ENCODE measurements at regions not wholly inside any gene's neighbourhood (a gene's known extent, or its start where the extent isn't known, plus 50 kb on each side); places are given as distances from the start of the nearest gene placed in this dataset.

- H3F3A ChIP-seq (ENCODE audit: insufficient read depth), result no peaks in the 10 kb centered on the region
- H4K20me1 ChIP-seq (ENCODE audit: low read depth, low read length), result no peaks in the 10 kb centered on the region
- TF ChIP-seq CTCF (IDR thresholded peaks at IDR 0.05; ENCODE audit: insufficient read depth, low read length, poor library complexity, severe bottlenecking), result no peak
- no peak for TF ChIP-seq EZH2phosphoT487 (conservative IDR thresholded peaks at IDR 0.05; ENCODE audit: low read length)
- no peaks in the 10 kb centered on the region for H3K79me2 ChIP-seq (ENCODE audit: insufficient read depth, low read length)
- H3K4me3 ChIP-seq (ENCODE audit: insufficient read depth, low read length, poor library complexity, severe bottlenecking), result no peak overlapping the region
- H3K27me3 ChIP-seq (ENCODE audit: low read length), result no peaks in the 10 kb centered on the region
- H3K9ac ChIP-seq (ENCODE audit: low read length), result no peak overlapping the region
- H3K36me3 ChIP-seq (ENCODE audit: low read length), result no peaks in the 10 kb centered on the region
- H2AFZ ChIP-seq (ENCODE audit: low read depth, low read length, severe bottlenecking), result no peak overlapping the region
- H3K9me2 ChIP-seq (replicated peaks; ENCODE audit: insufficient read depth, low read length), result no peaks in the 10 kb centered on the region
- H3K4me2 ChIP-seq (ENCODE audit: low read depth, low read length, poor library complexity, severe bottlenecking), result no peak overlapping the region
- no peaks in the 10 kb centered on the region for H3K9me3 ChIP-seq (ENCODE audit: insufficient read depth, low read length)
- no peak overlapping the region for H3K27ac ChIP-seq (ENCODE audit: low read depth, low read length)
These were observed 78.9 kb downstream of the TEX29 start for GRCh38 chr13:111399334-111399733.

GRCh38 chr13:111399776-111400538, 79.5 kb downstream of the TEX29 start:
- Histone ChIP-seq H3K4me3 (ENCODE audit: insufficient read depth, low read length, poor library complexity, severe bottlenecking) (no peak overlapping the region), H4K20me1 (ENCODE audit: low read depth, low read length) (no peaks in the 10 kb centered on the region), H3K36me3 (ENCODE audit: low read length) (no peaks in the 10 kb centered on the region), H3K27me3 (ENCODE audit: low read length) (no peaks in the 10 kb centered on the region), H3K9ac (ENCODE audit: low read length) (no peak overlapping the region), H3K9me3 (ENCODE audit: insufficient read depth, low read length) (no peaks in the 10 kb centered on the region), H3K27ac (ENCODE audit: low read depth, low read length) (no peak overlapping the region), H3K79me2 (ENCODE audit: insufficient read depth, low read length) (no peaks in the 10 kb centered on the region), H2AFZ (ENCODE audit: low read depth, low read length, severe bottlenecking) (no peak overlapping the region), H3F3A (ENCODE audit: insufficient read depth) (no peaks in the 10 kb centered on the region), H3K9me2 (replicated peaks; ENCODE audit: insufficient read depth, low read length) (no peaks in the 10 kb centered on the region), H3K4me2 (ENCODE audit: low read depth, low read length, poor library complexity, severe bottlenecking) (no peak overlapping the region)
- no peak for TF ChIP-seq EZH2phosphoT487 (conservative IDR thresholded peaks at IDR 0.05; ENCODE audit: low read length)
- TF ChIP-seq CTCF (IDR thresholded peaks at IDR 0.05; ENCODE audit: insufficient read depth, low read length, poor library complexity, severe bottlenecking), result no peak

GRCh38 chr13:111401151-111401550, 80.7 kb downstream of the TEX29 start:
- no peaks in the 10 kb centered on the region for H3K27me3 ChIP-seq (ENCODE audit: low read length)
- no peaks in the 10 kb centered on the region for H3K36me3 ChIP-seq (ENCODE audit: low read length)
- no peak overlapping the region for H3K4me3 ChIP-seq (ENCODE audit: insufficient read depth, low read length, poor library complexity, severe bottlenecking)
- H3K27ac ChIP-seq (ENCODE audit: low read depth, low read length), result no peak overlapping the region
- no peak for TF ChIP-seq EZH2phosphoT487 (conservative IDR thresholded peaks at IDR 0.05; ENCODE audit: low read length)
- TF ChIP-seq CTCF (IDR thresholded peaks at IDR 0.05; ENCODE audit: insufficient read depth, low read length, poor library complexity, severe bottlenecking), result no peak
- H2AFZ ChIP-seq (ENCODE audit: low read depth, low read length, severe bottlenecking), result no peak overlapping the region
- no peak overlapping the region for H3K9ac ChIP-seq (ENCODE audit: low read length)
- H3F3A ChIP-seq (ENCODE audit: insufficient read depth), result no peaks in the 10 kb centered on the region
- H3K9me2 ChIP-seq (replicated peaks; ENCODE audit: insufficient read depth, low read length), result no peaks in the 10 kb centered on the region
- H4K20me1 ChIP-seq (ENCODE audit: low read depth, low read length), result no peaks in the 10 kb centered on the region
- H3K4me2 ChIP-seq (ENCODE audit: low read depth, low read length, poor library complexity, severe bottlenecking), result no peak overlapping the region
- no peaks in the 10 kb centered on the region for H3K79me2 ChIP-seq (ENCODE audit: insufficient read depth, low read length)
- no peaks in the 10 kb centered on the region for H3K9me3 ChIP-seq (ENCODE audit: insufficient read depth, low read length)
